GM20000 (cell line): ENCODE measurements at regions not wholly inside any gene's neighbourhood (a gene's known extent, or its start where the extent isn't known, plus 50 kb on each side); places are given as distances from the start of the nearest gene placed in this dataset.

Experiments used
- DNase-seq: peaks from one replicate; pipeline ENCODE4 v3.0.0; 2012; ENCODE audit warnings: low spot score
- TF ChIP-seq, protein P1 (sequence below): IDR thresholded peaks from 2 replicates; pipeline ENCODE4 v1.5.1; 2012; ENCODE audit warnings: mild to moderate bottlenecking, control low read depth; ENCODE audit errors: extremely low read depth, missing control alignments

DNA sequence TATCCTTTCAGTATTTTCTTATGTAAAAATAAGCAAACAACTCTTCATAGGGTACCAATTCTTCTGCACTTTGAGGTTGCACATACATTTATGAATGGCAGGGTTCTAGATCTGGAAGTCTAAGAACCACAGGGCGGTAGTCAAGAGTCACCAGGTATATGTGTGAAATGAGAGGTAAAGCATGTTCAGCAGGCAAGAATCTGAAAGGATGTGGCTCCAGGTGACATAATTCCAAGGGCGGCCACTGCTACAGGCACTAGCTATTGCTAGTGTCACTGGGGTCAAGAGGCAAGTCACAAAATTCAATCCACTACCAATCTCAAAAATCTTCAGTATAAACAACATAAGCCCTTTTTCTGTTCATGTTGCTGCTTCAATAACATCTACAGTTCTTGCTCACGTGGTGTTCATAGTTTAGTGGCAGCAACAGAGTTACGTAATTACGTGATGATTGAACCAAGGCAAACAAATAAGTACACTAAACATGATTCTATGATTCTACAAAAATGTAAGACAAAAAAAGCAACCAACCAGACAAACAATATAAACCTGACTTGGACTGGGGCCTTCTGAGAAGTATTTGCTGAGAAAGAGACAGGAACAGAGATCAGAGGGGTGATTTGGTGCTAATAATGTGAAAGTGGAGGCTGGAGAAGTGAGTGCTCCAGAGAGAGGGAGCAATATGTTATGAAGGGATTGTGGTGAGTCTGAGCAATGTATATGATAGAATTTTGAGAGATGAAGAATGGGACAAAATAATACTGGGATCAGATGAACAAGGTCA lies 101.7 kb downstream of the NAA11 start:
- TF ChIP-seq, protein P1, sequence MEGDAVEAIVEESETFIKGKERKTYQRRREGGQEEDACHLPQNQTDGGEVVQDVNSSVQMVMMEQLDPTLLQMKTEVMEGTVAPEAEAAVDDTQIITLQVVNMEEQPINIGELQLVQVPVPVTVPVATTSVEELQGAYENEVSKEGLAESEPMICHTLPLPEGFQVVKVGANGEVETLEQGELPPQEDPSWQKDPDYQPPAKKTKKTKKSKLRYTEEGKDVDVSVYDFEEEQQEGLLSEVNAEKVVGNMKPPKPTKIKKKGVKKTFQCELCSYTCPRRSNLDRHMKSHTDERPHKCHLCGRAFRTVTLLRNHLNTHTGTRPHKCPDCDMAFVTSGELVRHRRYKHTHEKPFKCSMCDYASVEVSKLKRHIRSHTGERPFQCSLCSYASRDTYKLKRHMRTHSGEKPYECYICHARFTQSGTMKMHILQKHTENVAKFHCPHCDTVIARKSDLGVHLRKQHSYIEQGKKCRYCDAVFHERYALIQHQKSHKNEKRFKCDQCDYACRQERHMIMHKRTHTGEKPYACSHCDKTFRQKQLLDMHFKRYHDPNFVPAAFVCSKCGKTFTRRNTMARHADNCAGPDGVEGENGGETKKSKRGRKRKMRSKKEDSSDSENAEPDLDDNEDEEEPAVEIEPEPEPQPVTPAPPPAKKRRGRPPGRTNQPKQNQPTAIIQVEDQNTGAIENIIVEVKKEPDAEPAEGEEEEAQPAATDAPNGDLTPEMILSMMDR, result no peak
- DNase-seq, result no peak

DNA sequence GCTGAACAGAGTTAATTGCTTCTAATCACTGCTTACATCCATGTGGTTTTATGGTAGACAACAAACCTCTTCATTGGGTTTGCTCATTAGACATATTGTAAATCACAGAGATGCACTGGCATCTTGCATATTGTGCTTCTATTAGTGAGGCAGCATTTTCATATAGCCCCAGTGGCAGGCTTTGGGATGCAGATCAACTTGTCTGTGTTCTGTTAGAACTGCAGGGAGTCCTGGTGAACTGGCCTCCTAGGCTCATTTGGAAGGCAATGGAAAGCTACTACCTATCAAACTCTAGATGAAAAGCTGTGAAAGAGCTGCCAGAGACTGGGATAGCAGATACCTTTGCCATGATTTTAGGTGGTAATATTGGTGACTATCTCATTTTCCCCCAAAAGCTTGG lies 108.8 kb downstream of the NAA11 start:
- TF ChIP-seq, protein P1, result no peak
- DNase-seq, result no peak

DNA sequence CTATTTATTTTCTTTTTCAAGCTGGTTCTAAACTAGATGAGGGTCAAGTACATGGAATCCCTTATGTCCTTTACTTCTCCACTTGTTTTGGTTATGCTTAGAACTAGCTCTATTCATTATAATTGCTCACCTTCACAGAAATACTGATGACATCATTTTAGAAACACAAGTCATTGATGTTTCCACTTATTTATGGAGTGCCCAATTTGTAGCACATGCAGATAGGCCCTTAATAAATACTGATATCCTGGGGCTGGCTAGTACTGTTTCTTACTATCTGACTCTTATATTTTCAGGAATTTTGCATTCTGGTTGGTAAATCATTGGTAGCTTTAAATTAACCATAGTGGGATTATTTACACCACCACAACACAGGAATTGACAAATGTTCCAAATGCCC lies 112.2 kb downstream of the NAA11 start:
- TF ChIP-seq, protein P1, result no peak
- no peak for DNase-seq

DNA sequence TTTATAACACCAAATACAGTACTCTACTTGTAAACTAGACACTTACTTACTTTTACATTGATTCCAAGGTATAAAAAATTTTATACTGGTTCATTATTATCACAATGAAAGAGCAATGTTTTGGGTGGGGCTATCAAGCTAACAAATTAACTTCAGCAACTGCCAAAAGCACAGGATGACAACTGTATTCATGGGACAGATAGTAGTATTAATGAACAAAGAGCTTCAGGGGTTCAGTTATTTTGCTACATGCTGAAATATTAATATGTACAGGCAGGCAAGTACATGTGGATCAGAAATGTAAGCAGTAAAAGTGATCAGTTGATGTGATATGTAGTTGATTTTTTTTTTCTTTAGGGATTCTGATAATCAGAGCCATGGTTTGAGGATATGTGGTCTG lies 112.9 kb downstream of the NAA11 start:
- TF ChIP-seq, protein P1, result no peak
- DNase-seq, result no peak

DNA sequence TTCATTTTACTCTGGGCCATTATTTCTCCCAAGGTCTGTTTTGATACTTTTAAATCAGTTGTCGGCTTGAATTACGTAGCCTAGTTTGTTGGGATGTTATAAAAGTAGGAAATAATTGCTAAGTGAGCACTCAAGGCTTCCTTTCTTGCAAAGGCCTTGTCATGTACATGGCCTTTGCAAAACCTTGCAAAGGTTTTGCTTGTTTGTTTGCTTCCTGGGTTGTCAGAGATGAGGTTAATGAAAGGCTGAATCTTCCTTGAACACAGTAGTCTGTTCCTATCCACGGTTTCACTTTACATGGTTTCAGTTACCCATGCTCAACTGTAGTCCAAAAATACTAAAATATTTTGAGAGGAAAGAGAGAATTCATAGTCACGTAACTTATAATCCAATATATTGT lies 113.5 kb downstream of the NAA11 start:
- TF ChIP-seq, protein P1, result no peak
- no peak for DNase-seq

DNA sequence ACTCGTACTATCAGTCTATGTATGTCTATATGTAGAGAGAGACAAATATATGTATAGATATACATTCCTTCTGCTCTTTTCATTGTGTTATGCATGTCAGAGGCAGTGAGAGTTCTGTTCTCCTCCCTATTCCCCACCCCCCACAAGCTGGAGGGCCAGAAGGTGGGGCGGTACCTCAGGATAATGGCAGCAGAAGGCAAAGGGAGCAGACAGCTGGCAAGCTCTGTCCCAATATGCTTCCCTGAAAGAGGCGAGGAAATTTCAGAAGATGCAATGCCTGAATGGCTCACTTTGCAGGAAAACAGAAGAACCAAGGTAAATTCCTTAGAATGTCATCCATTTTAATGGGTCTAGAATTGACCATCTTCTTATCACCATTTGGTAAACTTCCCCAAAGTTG lies 114.4 kb downstream of the NAA11 start:
- DNase-seq, result no peak
- TF ChIP-seq, protein P1, result no peak

DNA sequence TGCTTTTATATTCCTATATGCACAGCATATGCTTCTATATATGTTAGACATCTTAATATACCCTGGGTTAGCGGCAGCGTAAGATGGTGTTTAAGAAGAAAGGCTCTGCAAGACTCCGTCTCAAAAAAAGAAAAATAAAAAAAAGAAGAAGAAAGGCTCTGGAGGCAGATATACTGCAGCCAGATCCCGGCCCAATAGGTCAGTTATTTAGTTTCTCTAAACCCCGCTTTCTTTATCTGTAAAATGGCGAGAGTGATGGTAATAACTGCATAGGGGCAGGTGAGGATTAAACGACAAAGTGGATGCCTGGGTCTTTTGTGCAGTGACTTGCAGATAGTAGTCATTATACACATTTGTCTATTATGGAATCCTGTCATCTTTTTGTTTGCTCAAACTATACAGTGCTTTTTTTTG lies 115.2 kb downstream of the NAA11 start:
- TF ChIP-seq, protein P1, result no peak
- no peak for DNase-seq
